Keratinocyte (primary cell): ENCODE measurements at regions not wholly inside any gene's neighbourhood (a gene's known extent, or its start where the extent isn't known, plus 50 kb on each side); places are given as distances from the start of the nearest gene placed in this dataset.

Source experiments
- DNase-seq: peaks from one replicate; pipeline ENCODE4 v3.0.0-alpha.2; 2011; ENCODE audit warnings: low read depth, missing footprints, low spot score
- FAIRE-seq: peaks from 2 replicates; lab custom pipeline; 2011; peaks lifted over from hg19 to GRCh38; lab: Jason Lieb, UNC
- H2AFZ ChIP-seq: 2 replicates; pipeline ENCODE4 v1.6.0; 2012; ENCODE audit warnings: low read length, control low read depth, inconsistent platforms; ENCODE audit not compliant: control insufficient read depth
- H3K27ac ChIP-seq: 2 replicates; pipeline ENCODE4 v1.5.1; 2011; ENCODE audit warnings: low read length; ENCODE audit not compliant: control insufficient read depth, insufficient read depth
- H3K27me3 ChIP-seq: 3 replicates; pipeline ENCODE4 v1.6.0; 2011; ENCODE audit warnings: low read length; ENCODE audit not compliant: control insufficient read depth, insufficient read depth; ENCODE audit errors: extremely low read depth
- H3K36me3 ChIP-seq, 2 experiments: 2 replicates in 1 of 2; 3 replicates in 1 of 2; pipeline ENCODE4 v1.5.1; 2011; ENCODE audit warnings: low read length in 2 of 2, mild to moderate bottlenecking in 1 of 2; ENCODE audit not compliant: control insufficient read depth in 2 of 2, insufficient read depth in 2 of 2; ENCODE audit errors: extremely low read depth in 1 of 2
- H3K4me1 ChIP-seq: 3 replicates; pipeline ENCODE4 v1.5.1; 2011; ENCODE audit warnings: low read length; ENCODE audit not compliant: control insufficient read depth, insufficient read depth; ENCODE audit errors: extremely low read depth
- H3K4me2 ChIP-seq: 3 replicates; pipeline ENCODE4 v1.6.0; 2011; ENCODE audit warnings: low read depth, low read length; ENCODE audit not compliant: control insufficient read depth, insufficient read depth; ENCODE audit errors: extremely low read depth
- H3K4me3 ChIP-seq, 3 experiments: fragments of 200-600 bp in 1 of 3; sonication (generic) in 1 of 3; 2 replicates in 2 of 3; 3 replicates in 1 of 3; pipeline ENCODE4 v1.5.1; 2011 to 2016; ENCODE audit warnings: low read length in 3 of 3, mild to moderate bottlenecking in 3 of 3, control low read depth in 2 of 3, inconsistent platforms in 1 of 3, low read depth in 1 of 3, mixed read lengths in 1 of 3, mixed run types in 1 of 3, moderate library complexity in 1 of 3; ENCODE audit not compliant: control insufficient read depth in 2 of 3, insufficient read depth in 2 of 3; ENCODE audit errors: extremely low read depth in 1 of 3
- H3K79me2 ChIP-seq: 2 replicates; pipeline ENCODE4 v1.6.0; 2012; ENCODE audit warnings: low read length; ENCODE audit not compliant: control insufficient read depth, insufficient read depth
- H3K9ac ChIP-seq: 3 replicates; pipeline ENCODE4 v1.6.0; 2011; ENCODE audit warnings: low read length; ENCODE audit not compliant: control insufficient read depth, insufficient read depth; ENCODE audit errors: extremely low read depth
- H3K9me1 ChIP-seq: 3 replicates; pipeline ENCODE4 v1.6.0; 2011; ENCODE audit warnings: low read length; ENCODE audit not compliant: control insufficient read depth, insufficient read depth; ENCODE audit errors: extremely low read depth
- H3K9me3 ChIP-seq: 2 replicates; pipeline ENCODE4 v1.5.1; 2012; ENCODE audit warnings: low read depth, low read length; ENCODE audit not compliant: control insufficient read depth
- H4K20me1 ChIP-seq: 3 replicates; pipeline ENCODE4 v1.6.0; 2011; ENCODE audit warnings: low read length; ENCODE audit not compliant: control insufficient read depth, insufficient read depth; ENCODE audit errors: extremely low read depth
- EZH2 ChIP-seq: IDR thresholded peaks from one replicate; pipeline ENCODE4 v1.6.1; 2012; ENCODE audit warnings: inconsistent platforms, mild to moderate bottlenecking, low read length, moderate library complexity
- dilution Hi-C: fragments of 300-500 bp; cut with MboI; formaldehyde crosslinking; loops from one replicate; pipeline ENCODE4 v1.7.0; 2020; ENCODE audit warnings: low sequenced_read_pairs; ENCODE audit not compliant: extremely low pct_ligation_motif_present
- TF ChIP-seq, protein P1 (sequence below), 3 experiments: IDR thresholded peaks in 1 of 3; conservative IDR thresholded peaks in 1 of 3; optimal IDR thresholded peaks in 1 of 3; 2 replicates in 2 of 3; 3 replicates in 1 of 3; pipeline versions ENCODE3 to v1.5.1; 2011; ENCODE audit warnings: low read length in 3 of 3, mild to moderate bottlenecking in 3 of 3, moderate library complexity in 2 of 3, control low read depth in 1 of 3, inconsistent platforms in 1 of 3; ENCODE audit not compliant: insufficient read depth in 2 of 3; ENCODE audit errors: extremely low read depth in 1 of 3

DNA sequence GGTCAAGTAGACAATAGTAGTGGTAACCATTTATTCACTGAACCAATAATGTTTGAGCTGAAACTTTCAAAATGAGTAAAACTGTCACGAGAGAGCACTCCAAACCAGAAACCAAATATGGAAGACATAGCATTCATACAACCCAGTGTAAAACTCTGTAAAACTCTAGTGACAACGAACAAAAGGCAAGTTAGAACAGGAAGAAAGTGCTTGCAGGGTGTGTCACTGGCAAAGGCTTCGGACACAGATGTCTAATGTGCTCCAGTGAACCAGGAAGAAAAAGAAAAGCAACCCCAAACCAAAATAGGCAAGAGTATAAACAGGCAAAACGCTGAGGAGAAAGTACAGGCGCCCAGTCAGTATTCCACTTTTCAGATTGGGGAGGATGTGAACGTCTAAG, 79.3 kb upstream of the FZD10 start:
- peak; percentile 95 for FAIRE-seq
- H3K9ac ChIP-seq = peak overlapping the region; percentile 49
- peak overlapping the region; percentile 76 for H3K4me2 ChIP-seq
- dilution Hi-C loops = no loop called here
- H3K79me2 ChIP-seq = no peaks in the 10 kb centered on the region
- H3K9me1 ChIP-seq = no peaks in the 10 kb centered on the region
- TF ChIP-seq EZH2 = no peak
- TF ChIP-seq, protein P1, sequence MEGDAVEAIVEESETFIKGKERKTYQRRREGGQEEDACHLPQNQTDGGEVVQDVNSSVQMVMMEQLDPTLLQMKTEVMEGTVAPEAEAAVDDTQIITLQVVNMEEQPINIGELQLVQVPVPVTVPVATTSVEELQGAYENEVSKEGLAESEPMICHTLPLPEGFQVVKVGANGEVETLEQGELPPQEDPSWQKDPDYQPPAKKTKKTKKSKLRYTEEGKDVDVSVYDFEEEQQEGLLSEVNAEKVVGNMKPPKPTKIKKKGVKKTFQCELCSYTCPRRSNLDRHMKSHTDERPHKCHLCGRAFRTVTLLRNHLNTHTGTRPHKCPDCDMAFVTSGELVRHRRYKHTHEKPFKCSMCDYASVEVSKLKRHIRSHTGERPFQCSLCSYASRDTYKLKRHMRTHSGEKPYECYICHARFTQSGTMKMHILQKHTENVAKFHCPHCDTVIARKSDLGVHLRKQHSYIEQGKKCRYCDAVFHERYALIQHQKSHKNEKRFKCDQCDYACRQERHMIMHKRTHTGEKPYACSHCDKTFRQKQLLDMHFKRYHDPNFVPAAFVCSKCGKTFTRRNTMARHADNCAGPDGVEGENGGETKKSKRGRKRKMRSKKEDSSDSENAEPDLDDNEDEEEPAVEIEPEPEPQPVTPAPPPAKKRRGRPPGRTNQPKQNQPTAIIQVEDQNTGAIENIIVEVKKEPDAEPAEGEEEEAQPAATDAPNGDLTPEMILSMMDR (optimal IDR thresholded peaks at IDR 0.05 in 1 of 3, IDR thresholded peaks at IDR 0.05 in 1 of 3, conservative IDR thresholded peaks at IDR 0.05 in 1 of 3; ENCODE audit: extremely low read depth in 1 of 3, insufficient read depth in 2 of 3, low read length in 3 of 3) = no peak
- no peaks in the 10 kb centered on the region for H3K36me3 ChIP-seq
- H2AFZ ChIP-seq = peak overlapping the region; percentile 39
- H4K20me1 ChIP-seq = no peaks in the 10 kb centered on the region
- no peak overlapping the region for H3K4me3 ChIP-seq
- no peaks in the 10 kb centered on the region for H3K27me3 ChIP-seq
- H3K4me1 ChIP-seq = peaks cover 30% of the 10 kb centered on the region
- peak; percentile 69 for DNase-seq
- H3K9me3 ChIP-seq = no peaks in the 10 kb centered on the region
- peak overlapping the region; percentile 65 for H3K27ac ChIP-seq

GRCh38 chr12:130083734-130084133, 78.5 kb upstream of the FZD10 start:
- H3K27ac ChIP-seq = peak overlapping the region; percentile 65

More at GRCh38 chr12:130083734-130084133, 78.5 kb upstream of the FZD10 start:
- FAIRE-seq (peak; percentile 5), DNase-seq (no peak)
- no peaks in the 10 kb centered on the region for H3K79me2 ChIP-seq
- no peak overlapping the region for H3K4me2 ChIP-seq
- H3K4me1 ChIP-seq = peaks cover 30% of the 10 kb centered on the region
- no peaks in the 10 kb centered on the region for H3K9me1 ChIP-seq
- H4K20me1 ChIP-seq = no peaks in the 10 kb centered on the region
- no peaks in the 10 kb centered on the region for H3K27me3 ChIP-seq
- no peaks in the 10 kb centered on the region for H3K9me3 ChIP-seq
- no peak overlapping the region for H3K9ac ChIP-seq
- H3K4me3 ChIP-seq = no peak overlapping the region
- dilution Hi-C loops = no loop called here
- no peak for TF ChIP-seq EZH2
- TF ChIP-seq, protein P1 (optimal IDR thresholded peaks at IDR 0.05 in 1 of 3, IDR thresholded peaks at IDR 0.05 in 1 of 3, conservative IDR thresholded peaks at IDR 0.05 in 1 of 3; ENCODE audit: extremely low read depth in 1 of 3, insufficient read depth in 2 of 3, low read length in 3 of 3) = no peak
- peak overlapping the region; percentile 39 for H2AFZ ChIP-seq
- no peaks in the 10 kb centered on the region for H3K36me3 ChIP-seq
